ENCODE measurements at regions not wholly inside any gene's neighbourhood (a gene's known extent, or its start where the extent isn't known, plus 50 kb on each side); places are given as distances from the start of the nearest gene placed in this dataset.
"Not testable (repeated sequence)": the region's sequence is repeated elsewhere in the genome, so short reads cannot be mapped to it uniquely, and the experiment has no call there.

- TF ChIP-seq CTCF, EP300 (IDR thresholded peaks at IDR 0.05): not testable (repeated sequence)
Measured at GRCh38 chr17:20843261-20843660, 199.6 kb downstream of the USP22 start.

All from stomach (tissue), 4 donors.